GM23338 (cell line): ENCODE measurements at regions not wholly inside any gene's neighbourhood (a gene's known extent, or its start where the extent isn't known, plus 50 kb on each side); places are given as distances from the start of the nearest gene placed in this dataset.

Source experiments
- ATAC-seq: fragments of 200-7000 bp; cut with Tn5 transposase; 3 replicates; pipeline ENCODE4 v1.9.1; 2020
- DNase-seq: peaks from one replicate; pipeline ENCODE4 v3.0.0-alpha.2; 2015; ENCODE audit warnings: low spot score
- H2AFZ ChIP-seq: fragments of 200-600 bp; sonication (generic); 2 replicates; pipeline ENCODE4 v1.8.0; 2016; ENCODE audit warnings: antibody characterized with exemption, mild to moderate bottlenecking, moderate library complexity
- H3F3A ChIP-seq: fragments of 200-600 bp; sonication (generic); replicated peaks from 2 replicates; pipeline ENCODE4 v1.8.0; 2017; ENCODE audit warnings: antibody characterized with exemption, mixed run types, low read depth
- H3K27ac ChIP-seq: fragments of 200-600 bp; sonication (generic); 2 replicates; pipeline ENCODE4 v1.6.1; 2016; ENCODE audit warnings: low read depth
- H3K27me3 ChIP-seq: fragments of 200-600 bp; sonication (generic); 2 replicates; pipeline ENCODE4 v1.8.0; 2016; ENCODE audit warnings: mild to moderate bottlenecking, mixed run types, moderate library complexity; ENCODE audit not compliant: insufficient read depth
- H3K36me3 ChIP-seq: fragments of 200-600 bp; sonication (generic); 2 replicates; pipeline ENCODE4 v1.8.0; 2016; ENCODE audit warnings: mild to moderate bottlenecking; ENCODE audit not compliant: insufficient read depth
- H3K4me1 ChIP-seq: fragments of 200-600 bp; sonication (generic); 2 replicates; pipeline ENCODE4 v1.8.0; 2016; ENCODE audit warnings: mild to moderate bottlenecking, moderate library complexity; ENCODE audit not compliant: insufficient read depth
- H3K4me2 ChIP-seq: fragments of 200-600 bp; sonication (generic); 2 replicates; pipeline ENCODE4 v1.7.1; 2017; ENCODE audit warnings: mixed run types
- H3K4me3 ChIP-seq: fragments of 200-600 bp; sonication (generic); 2 replicates; pipeline ENCODE4 v1.6.1; 2016; ENCODE audit warnings: mixed run types
- H3K79me2 ChIP-seq: fragments of 200-600 bp; sonication (generic); replicated peaks from 2 replicates; pipeline ENCODE4 v1.8.0; 2017; ENCODE audit warnings: mild to moderate bottlenecking; ENCODE audit not compliant: insufficient read depth
- H3K9me2 ChIP-seq: fragments of 200-600 bp; sonication (generic); 2 replicates; pipeline ENCODE4 v1.8.0; 2017; ENCODE audit not compliant: insufficient read depth
- H4K20me1 ChIP-seq: fragments of 200-600 bp; sonication (generic); replicated peaks from 2 replicates; pipeline ENCODE4 v1.8.0; 2017; ENCODE audit warnings: mild to moderate bottlenecking; ENCODE audit not compliant: insufficient read depth
- H3K27ac Mint-ChIP-seq: 2 replicates; pipeline ENCODE4 v1.8.0; 2020; ENCODE audit warnings: inconsistent platforms, mild to moderate bottlenecking, moderate library complexity, mixed read lengths
- H3K27me3 Mint-ChIP-seq: 3 replicates; pipeline ENCODE4 v1.8.0; 2022; ENCODE audit warnings: low read depth, mild to moderate bottlenecking, moderate library complexity, mixed read lengths, inconsistent platforms; ENCODE audit not compliant: insufficient read depth, poor library complexity
- H3K36me3 Mint-ChIP-seq: 3 replicates; pipeline ENCODE4 v1.8.0; 2021; ENCODE audit warnings: low read depth, mild to moderate bottlenecking, inconsistent platforms, moderate library complexity, mixed read lengths
- H3K4me1 Mint-ChIP-seq: 3 replicates; pipeline ENCODE4 v1.8.0; 2020; ENCODE audit warnings: mild to moderate bottlenecking, inconsistent platforms, mixed read lengths
- H3K4me3 Mint-ChIP-seq: 3 replicates; pipeline ENCODE4 v1.8.0; 2021; ENCODE audit warnings: moderate library complexity, mild to moderate bottlenecking, inconsistent platforms, mixed read lengths
- H3K9me3 Mint-ChIP-seq: 3 replicates; pipeline ENCODE4 v1.8.0; 2020; ENCODE audit warnings: moderate library complexity, mild to moderate bottlenecking, inconsistent platforms, mixed read lengths
- EZH2 ChIP-seq: fragments of 200-600 bp; sonication (generic); IDR thresholded peaks from one replicate; pipeline ENCODE4 v1.8.0; 2017; ENCODE audit warnings: antibody characterized with exemption, mild to moderate bottlenecking, low read depth; ENCODE audit not compliant: unreplicated experiment
- EZH2phosphoT487 ChIP-seq: fragments of 200-600 bp; sonication (generic); IDR thresholded peaks from one replicate; pipeline ENCODE4 v1.8.1; 2018; ENCODE audit warnings: antibody characterized with exemption; ENCODE audit not compliant: unreplicated experiment
- JUNB ChIP-seq: IDR thresholded peaks from one replicate; pipeline ENCODE4 v1.6.1; 2016; ENCODE audit warnings: antibody characterized with exemption; ENCODE audit not compliant: unreplicated experiment
- POLR2AphosphoS5 ChIP-seq: IDR thresholded peaks from 2 replicates; pipeline ENCODE4 v1.6.1; 2016; ENCODE audit warnings: antibody characterized with exemption, low read depth
- REST ChIP-seq: IDR thresholded peaks from one replicate; pipeline ENCODE4 v1.6.1; 2018; ENCODE audit warnings: antibody characterized with exemption; ENCODE audit not compliant: unreplicated experiment
- STAT1 ChIP-seq: IDR thresholded peaks from one replicate; pipeline ENCODE4 v1.6.1; 2016; ENCODE audit warnings: antibody characterized with exemption; ENCODE audit not compliant: unreplicated experiment
- ZNF331 ChIP-seq: fragments of 250-450 bp; sonication (Bioruptor Pico); IDR thresholded peaks from 2 replicates; pipeline ENCODE4 v1.5.0; 2020; ENCODE audit warnings: low read depth, mild to moderate bottlenecking, moderate library complexity
- ZNF462 ChIP-seq: fragments of 250-450 bp; sonication (Bioruptor Pico); IDR thresholded peaks from 2 replicates; pipeline ENCODE4 v1.5.0; 2020; ENCODE audit warnings: mild to moderate bottlenecking, moderate library complexity
- TF ChIP-seq, protein P1 (sequence below), 2 experiments: fragments of 200-600 bp in 1 of 2; sonication (generic) in 1 of 2; conservative IDR thresholded peaks; 2 replicates each; pipeline versions ENCODE4 v1.5.1 to v1.6.1; 2016 to 2017; ENCODE audit warnings: antibody characterized with exemption in 2 of 2, low read depth in 2 of 2, mild to moderate bottlenecking in 2 of 2, moderate library complexity in 1 of 2

DNA sequence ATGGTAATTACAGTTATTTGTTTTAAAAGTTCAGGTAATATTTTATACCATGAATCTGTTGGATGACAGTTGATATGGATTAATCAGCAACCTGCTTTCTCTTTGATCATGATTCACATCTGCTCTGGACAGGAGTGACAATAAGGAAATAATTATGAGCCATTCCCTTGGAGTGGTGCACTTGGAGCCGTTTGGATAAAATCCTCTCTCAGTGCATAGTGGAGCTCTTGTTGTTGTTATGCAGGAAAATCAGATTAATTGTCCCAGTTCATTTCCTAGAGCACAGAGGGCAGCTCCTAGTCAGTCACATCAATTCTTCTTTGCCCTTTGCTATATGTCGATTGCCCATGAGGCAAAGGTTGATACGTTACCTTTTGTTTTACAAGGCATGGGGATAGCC lies 668.3 kb upstream of the NR3C2 start (continued):
- TF ChIP-seq EZH2: no peak

DNA sequence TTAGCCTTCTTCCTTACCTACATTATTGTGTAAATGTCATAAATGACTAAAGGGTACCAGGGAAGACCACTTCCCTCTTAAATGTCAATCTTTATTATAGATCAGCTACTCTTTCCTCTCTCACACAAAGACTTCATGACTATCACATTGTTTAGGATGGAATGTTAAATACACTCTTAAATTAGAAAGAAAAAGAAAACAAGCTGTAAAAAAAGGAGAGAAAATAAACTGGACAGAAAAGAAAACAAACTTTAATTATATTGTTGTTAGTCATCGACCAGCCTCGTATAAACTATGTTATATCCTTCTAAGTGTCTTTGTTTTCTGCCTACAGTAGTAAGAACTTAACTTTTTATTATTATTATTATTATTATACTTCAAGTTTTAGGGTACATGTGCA lies 666.4 kb upstream of the NR3C2 start:
- Histone ChIP-seq H3K9me2 (0 out of 2 replicates have a peak, but pooled peaks cover 4% of the 10 kb centered on the region), H3F3A (no peaks in the 10 kb centered on the region), H3K79me2 (no peaks in the 10 kb centered on the region), H3K4me3 (no peak overlapping the region), H3K27ac (no peak overlapping the region), H3K4me2 (no peak overlapping the region), H3K36me3 (no peaks in the 10 kb centered on the region), H3K27me3 (no peaks in the 10 kb centered on the region), H2AFZ (no peak overlapping the region), H4K20me1 (no peaks in the 10 kb centered on the region), H3K4me1 (no peaks in the 10 kb centered on the region)
- TF ChIP-seq ZNF331 (CRISPR knock-in tag) (no peak), POLR2AphosphoS5 (no peak), EZH2phosphoT487 (no peak), JUNB (no peak)
- Mint-ChIP-seq H3K4me3 (no peak overlapping the region), H3K27ac (0 out of 2 replicates have a peak overlapping the region, but pooled peaks have one; percentile 6), H3K4me1 (peaks cover 5% of the 10 kb centered on the region; the same call in 2 of the 3 replicates), H3K9me3 (no peaks in the 10 kb centered on the region), H3K27me3 (no peaks in the 10 kb centered on the region), H3K36me3 (no peaks in the 10 kb centered on the region)
- ATAC-seq (no peak), DNase-seq (no peak)

GRCh38 chr4:149102765-149103164 lies 660.6 kb upstream of the NR3C2 start:
- Mint-ChIP-seq H3K9me3 (peaks cover 11% of the 10 kb centered on the region; the same call in 2 of the 3 replicates), H3K27ac (no peak overlapping the region), H3K4me3 (no peak overlapping the region), H3K27me3 (no peaks in the 10 kb centered on the region), H3K36me3 (peaks cover 5% of the 10 kb centered on the region; the same call in 1 of the 3 replicates), H3K4me1 (no peaks in the 10 kb centered on the region)
- H3K79me2 ChIP-seq: no peaks in the 10 kb centered on the region
- H3K4me2 ChIP-seq: no peak overlapping the region
- no peaks in the 10 kb centered on the region for H3K4me1 ChIP-seq
- no peak overlapping the region for H3K27ac ChIP-seq
- no peak for DNase-seq
- peak overlapping the region; percentile 75; the same call in 1 of the 2 replicates for H2AFZ ChIP-seq
- H4K20me1 ChIP-seq: no peaks in the 10 kb centered on the region
- H3K4me3 ChIP-seq: no peak overlapping the region
- peaks cover 13% of the 10 kb centered on the region; the same call in 1 of the 2 replicates for H3K9me2 ChIP-seq
- no peaks in the 10 kb centered on the region for H3K36me3 ChIP-seq
- H3K27me3 ChIP-seq: no peaks in the 10 kb centered on the region
- no peaks in the 10 kb centered on the region for H3F3A ChIP-seq
- ATAC-seq: no peak
- TF ChIP-seq ZNF462 (no peak), REST (no peak), JUNB (no peak), STAT1 (no peak)
- TF ChIP-seq, protein P1, sequence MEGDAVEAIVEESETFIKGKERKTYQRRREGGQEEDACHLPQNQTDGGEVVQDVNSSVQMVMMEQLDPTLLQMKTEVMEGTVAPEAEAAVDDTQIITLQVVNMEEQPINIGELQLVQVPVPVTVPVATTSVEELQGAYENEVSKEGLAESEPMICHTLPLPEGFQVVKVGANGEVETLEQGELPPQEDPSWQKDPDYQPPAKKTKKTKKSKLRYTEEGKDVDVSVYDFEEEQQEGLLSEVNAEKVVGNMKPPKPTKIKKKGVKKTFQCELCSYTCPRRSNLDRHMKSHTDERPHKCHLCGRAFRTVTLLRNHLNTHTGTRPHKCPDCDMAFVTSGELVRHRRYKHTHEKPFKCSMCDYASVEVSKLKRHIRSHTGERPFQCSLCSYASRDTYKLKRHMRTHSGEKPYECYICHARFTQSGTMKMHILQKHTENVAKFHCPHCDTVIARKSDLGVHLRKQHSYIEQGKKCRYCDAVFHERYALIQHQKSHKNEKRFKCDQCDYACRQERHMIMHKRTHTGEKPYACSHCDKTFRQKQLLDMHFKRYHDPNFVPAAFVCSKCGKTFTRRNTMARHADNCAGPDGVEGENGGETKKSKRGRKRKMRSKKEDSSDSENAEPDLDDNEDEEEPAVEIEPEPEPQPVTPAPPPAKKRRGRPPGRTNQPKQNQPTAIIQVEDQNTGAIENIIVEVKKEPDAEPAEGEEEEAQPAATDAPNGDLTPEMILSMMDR (conservative IDR thresholded peaks at IDR 0.05; ENCODE audit: low read depth in 2 of 2): no peak
